ENCODE measurements at regions not wholly inside any gene's neighbourhood (a gene's known extent, or its start where the extent isn't known, plus 50 kb on each side); places are given as distances from the start of the nearest gene placed in this dataset.
"Not testable (repeated sequence)": the region's sequence is repeated elsewhere in the genome, so short reads cannot be mapped to it uniquely, and the experiment has no call there.

DNA sequence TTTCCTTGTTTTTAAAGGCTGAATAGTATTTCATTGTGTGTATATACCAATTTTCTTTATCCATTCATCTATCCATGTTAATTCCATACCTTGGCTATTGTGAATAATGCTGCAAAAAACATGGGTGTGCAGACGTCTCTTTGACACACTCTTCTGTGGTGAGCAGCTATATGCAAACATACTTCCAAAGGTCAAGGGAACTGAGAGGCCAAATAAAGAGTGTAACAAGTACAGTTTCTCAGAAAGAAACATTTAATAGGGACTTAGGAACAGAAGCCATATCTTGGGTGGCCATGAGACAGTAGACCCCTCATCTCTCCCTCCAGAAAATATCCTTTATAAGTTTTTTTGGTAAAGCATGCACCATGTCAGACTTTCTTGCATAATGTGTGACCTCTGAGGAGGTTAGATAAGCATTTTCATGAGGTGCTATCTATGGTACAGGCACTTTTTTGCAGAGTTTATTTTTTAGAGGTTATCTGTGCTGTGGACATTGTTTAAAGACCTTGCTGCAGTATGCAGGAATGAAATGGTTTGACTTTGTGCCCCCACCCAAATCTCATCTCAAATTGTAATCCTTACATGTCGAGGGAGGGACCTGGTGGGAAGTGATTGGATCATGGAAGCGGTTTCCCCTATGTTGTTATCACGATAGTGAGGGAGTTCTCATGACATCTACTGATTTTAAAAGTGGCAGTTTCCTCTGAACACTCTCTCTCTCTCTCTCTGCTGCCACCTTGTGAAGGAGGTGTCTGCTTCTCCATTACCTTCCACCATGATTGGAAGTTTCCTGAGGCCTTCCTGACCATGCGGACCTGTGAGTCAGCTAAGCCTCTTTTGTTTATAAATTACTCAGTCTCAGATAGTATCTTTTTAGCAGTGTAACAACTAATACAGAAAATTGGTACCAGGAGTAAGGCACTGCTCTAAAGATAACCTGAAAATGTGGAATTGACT, 1202.3 kb downstream of the GALC start:
- DNase-seq (ENCODE audit: low read depth): no peak

DNA sequence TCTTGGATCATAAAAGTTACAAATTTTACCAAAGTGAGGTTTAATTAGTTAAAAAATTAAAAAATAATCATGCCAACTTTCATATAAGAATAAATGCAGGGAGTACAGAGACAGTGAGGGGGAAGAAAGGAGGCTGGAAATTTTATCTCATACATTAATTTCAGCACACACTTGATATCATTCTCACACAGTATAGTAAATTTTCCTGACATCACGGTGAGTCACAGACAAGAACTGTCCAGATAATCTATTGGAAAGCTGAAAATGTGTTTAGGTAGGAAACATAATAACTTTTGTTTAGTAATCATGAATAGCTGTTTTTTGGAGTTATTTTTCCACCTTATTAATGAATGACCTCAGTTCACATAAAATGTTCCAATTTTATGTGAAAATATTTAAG, 1204.8 kb downstream of the GALC start:
- no peak for DNase-seq (ENCODE audit: low read depth)

DNA sequence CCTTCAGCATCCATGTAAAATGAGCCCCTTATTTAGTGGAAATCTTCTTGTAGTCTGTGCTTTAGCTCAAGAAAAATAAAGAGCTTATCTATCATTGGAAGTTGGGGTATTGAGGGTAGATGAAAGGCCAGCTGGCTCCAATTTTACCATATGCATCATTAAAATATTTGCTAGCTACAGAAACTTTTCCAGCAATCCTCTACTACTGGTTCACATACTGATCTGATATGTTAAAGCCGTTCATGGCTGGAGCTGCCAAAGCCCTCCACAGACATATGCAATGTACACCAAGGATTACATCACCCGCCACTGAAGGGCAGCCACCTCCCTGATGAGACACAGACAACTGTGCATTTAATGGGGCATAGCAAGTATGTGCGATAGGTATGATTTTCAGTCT, 1205.3 kb downstream of the GALC start:
- no peak for DNase-seq (ENCODE audit: low read depth)

DNA sequence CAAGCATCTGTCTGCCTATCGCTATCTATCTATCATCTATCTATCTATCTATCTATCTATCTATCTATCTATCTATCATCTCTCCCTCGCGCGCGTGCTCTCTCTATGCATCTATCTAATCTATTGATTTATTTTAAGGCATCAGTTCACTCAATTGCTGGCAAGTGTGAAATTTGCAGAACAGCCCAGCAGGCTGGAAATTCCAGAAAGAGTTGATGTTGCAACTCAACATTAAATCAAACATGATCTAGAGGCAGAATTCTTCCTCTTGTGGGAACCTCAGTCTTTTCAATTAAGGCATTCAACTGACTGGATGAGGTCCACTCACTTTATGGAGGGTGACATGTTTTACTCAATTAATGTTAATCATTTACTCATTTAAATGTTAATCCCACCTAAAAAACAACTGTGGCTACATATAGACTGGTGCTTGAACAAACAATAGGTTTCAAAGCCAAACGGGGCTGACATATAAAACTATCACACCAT, 1210.8 kb downstream of the GALC start:
- no peak for DNase-seq (ENCODE audit: low read depth)

DNA sequence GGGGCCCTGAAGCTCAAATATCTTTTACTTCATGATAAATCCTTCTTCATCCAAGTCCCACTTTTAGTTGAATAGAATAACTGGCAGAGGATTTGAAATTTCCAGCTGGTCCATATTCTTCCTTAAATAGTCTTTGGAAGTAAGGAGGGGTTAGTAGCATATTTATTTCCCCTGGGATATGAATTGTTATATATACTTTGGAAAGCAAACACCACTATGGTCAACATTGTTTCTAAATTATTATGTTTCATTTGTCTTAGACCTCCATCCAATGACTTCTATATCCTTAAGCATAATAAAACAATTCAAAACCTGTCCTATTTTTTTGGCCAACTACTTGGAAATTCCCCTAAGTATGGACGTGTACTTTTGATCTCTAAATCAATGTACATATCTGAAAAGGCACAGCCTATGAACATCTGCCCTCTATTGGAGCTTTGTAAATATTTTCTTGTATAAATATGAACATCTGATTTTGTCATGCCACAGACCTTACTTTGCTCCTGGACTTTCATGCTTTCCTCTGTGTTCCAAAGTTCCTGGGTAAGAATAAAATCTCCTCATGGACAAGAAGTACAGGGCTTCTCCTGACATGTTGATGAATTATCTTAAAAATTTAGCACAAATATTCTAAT, 1212.0 kb downstream of the GALC start:
- DNase-seq (ENCODE audit: low read depth): no peak

DNA sequence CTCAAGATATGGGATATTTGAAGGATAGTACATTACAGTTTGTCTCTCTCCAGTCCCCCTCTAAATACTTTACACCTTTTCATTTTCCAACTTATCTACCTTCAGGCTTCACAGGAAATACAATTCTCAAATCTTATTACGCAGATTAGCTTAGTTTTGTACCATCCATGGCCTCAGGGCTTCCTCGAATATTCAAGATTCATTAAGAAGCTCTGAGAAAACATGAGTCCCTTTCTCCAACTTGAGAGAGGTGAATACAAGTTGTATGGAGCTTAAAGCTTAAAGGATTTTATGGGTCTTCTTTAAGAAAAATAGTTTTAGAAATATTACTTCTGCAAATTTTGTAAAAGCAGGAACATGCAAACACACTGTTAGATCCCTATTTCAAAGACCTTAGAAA, 1212.5 kb downstream of the GALC start:
- no peak for DNase-seq (ENCODE audit: low read depth)

DNA sequence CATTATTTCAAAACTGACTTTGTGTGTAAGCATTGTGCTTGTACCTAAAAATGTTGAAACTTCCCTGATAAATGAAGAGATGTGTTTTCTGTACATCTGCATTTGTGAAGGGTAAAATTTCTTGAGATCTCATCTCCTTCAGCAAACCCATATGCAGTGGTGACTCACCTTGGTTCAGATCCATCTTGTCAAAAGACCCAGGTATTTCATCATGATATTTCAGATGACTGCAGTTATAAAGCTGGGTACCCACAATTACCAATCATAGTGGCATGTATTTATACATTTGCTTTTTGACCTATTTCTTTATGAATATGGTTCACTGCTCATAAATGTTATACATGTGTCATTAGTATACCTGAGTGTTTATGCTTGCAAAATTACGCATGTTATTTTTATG, 1213.6 kb downstream of the GALC start:
- DNase-seq (ENCODE audit: low read depth): no peak

DNA sequence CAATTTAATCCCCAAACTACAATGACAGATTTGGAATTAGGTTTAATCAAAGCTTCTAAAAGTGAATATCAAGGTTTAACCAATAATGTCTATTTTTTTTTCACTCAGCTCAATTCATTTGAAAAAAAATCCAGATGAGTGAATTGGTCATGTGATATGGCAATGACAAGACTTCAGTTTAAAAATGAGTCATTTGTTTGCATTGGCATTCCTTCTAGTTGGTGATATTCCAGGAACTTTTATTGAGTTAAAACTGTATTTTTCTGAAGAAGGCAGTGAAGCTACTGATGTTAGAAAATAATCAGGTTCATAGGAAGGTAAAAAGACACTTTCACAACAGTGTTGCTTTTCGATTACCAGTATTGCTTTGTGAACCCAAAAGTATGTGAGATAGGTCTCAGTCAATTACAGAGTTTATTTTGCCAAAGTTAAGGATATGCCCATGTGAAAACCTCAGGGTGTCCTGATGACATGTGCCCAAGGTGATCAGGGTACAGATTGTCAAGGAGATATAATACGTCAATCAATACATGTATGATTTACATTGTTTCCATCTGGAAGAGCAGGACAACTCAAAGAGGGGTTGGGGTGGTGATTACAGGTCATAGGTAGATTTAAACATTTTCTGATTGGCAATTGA, 1214.9 kb downstream of the GALC start:
- no peak for DNase-seq (ENCODE audit: low read depth)

DNA sequence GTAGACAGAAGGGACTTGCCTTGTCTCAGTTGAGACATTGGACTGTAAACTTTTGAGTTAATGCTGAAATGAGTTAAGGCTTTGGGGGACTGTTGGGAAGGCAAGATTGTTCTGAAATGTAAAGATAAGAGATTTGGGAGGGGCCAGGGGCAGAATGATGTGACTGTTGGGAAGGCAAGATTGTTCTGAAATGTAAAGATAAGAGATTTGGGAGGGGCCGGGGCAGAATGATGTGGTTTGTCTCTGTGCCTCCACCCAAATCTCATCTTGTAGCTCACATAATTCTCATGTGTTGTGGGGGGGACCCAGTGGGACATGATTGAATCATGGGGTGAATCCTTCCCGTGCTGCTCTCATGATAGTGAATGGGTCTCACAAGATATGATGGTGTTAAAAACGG, 1217.1 kb downstream of the GALC start:
- not testable (repeated sequence) for DNase-seq (ENCODE audit: low read depth)

DNA sequence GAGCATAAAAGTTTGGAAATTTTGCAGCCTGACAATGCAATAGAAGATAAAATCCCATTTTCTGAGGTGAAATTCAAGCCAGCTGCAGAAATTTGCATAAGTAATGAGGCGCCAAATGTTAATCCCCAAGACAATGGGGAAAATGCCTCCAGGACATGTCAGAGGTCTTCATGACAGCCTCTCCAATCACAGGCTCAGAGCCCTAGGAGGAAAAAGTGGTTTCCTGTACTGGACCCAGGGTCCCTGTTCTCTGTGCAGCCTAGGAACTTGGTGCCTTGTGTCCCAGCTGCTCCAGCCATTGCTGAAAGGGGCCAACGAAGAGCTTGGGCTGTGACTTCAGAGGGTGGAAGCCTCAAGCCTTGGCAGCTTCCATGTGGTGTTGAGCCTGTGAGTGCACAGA, 1218.1 kb downstream of the GALC start:
- DNase-seq (ENCODE audit: low read depth): no peak

DNA sequence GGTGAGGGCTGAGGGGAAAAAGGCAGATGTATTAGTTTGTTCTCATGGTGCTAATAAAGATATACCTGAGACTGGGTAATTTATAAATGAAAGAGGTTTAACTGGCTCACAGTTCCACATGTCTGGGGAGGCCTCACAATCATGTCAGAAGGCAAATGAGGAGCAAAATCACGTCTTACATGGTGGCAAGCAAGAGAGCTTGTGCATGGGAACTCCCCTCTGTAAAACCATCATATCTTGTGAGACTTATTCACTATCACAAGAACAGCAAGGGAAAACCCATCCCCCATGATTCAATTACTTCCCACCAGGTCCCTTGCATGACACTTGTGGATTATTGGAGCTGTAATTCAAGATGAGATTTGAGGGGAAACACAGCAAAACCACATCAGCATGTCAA, 1220.9 kb downstream of the GALC start:
- no peak for DNase-seq (ENCODE audit: low read depth)

DNA sequence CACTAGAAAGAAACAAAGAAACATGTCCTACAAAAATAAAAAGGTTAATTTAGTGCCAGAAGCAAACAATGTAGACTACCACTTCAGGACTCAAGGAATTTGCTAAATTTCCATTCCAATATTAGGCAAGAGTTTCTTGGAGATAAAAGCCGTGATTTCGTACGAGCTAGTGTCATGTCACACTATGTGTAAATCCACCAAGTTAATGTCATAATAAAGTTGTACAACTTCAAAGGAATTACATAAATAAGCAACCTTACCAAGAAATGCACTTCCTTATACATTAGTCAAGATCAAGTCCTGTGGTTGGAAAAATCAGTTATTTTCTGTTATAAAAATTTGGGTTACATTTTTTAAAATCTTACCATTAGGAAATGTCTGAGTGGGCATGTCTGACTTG, 1222.8 kb downstream of the GALC start:
- DNase-seq (ENCODE audit: low read depth): no peak

DNA sequence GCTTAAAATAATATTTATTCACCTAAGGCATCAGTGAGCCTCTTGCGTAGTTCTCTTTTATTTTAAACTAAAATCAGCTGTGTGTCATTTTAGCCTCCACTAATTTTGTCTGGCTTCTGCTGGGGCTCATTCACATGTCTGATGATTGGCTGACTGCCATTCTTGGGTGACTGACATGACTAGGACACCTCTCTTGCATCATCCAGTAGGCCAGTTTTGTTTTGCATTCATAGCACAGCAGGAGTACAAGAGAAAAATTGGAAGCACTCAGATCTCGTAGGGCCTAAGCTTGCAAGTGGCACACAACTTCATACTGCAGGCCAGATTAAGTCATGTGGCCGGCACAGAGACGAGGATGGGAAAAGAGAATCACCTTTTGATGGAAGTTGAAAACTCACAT, 1226.5 kb downstream of the GALC start:
- no peak for DNase-seq (ENCODE audit: low read depth)

DNA sequence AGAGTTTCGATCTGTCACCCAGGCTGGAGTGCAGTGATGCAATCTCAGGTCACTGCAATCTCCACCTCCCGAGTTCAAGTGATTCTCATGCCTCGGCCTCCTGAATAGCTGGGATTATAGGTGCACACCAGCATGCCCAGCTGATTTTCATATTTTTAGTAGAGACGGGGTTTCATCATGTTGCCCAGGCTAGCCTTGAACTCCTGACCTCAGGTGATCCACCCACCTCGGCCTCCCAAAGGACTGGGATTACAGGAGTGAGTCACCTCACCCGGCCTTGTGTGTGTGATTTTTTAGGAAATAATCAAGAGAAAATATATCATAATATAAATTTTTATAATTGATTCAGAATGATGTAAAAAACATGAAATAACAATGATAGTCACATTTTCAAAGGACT, 1231.4 kb downstream of the GALC start:
- no peak for DNase-seq (ENCODE audit: low read depth)

DNA sequence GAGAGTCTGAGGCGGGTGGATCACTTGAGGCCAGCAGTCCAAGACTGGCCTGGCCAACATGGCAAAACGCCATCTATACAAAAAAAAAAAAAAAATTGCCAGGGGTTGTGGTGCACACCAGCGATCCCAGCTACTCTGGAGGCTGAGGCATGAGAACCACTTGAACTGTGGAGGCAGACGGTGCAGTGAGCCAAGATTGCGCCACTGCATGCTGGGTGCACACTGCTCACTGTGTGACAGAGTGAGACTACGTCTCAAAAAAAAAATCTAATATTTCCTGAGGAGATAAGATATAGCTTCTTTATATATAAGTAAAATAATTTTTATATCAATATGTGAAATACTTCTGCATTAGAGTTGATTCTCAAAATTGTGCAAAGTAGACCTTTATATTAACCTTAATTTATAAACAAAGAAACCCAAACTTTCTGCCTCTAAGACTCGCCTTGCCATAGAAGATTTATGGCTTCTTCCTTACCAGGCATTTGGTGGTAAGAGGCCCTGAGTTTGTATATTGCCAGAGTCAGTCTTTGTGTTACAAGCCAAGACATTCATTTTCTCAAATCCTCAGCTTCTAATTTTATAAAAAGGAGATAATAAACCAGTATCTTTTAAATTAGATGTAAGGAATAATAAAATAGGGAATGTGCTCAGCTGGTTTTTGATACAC, 1226.7 kb downstream of the FLRT2 start:
- DNase-seq (ENCODE audit: low read depth): no peak

DNA sequence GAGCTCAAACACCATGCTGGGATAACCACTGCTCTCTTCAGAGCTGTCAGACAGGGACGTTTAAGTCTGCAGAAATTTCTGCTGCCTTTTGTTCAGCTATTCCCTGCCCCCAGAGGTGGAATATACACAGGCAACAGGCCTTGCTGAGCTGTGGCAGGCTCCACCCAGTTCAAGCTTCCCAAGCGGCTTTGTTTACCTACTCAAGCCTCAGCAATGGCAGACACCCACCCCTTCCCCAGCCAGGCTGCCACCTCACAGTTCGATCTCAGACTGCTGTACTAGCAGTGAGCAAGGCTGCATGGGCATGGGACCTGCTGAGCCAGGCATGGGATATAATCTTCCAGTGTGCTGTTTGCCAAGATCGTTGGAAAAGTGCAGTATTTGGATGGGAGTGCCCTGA, 1220.5 kb downstream of the FLRT2 start:
- DNase-seq (ENCODE audit: low read depth): not testable (repeated sequence)

DNA sequence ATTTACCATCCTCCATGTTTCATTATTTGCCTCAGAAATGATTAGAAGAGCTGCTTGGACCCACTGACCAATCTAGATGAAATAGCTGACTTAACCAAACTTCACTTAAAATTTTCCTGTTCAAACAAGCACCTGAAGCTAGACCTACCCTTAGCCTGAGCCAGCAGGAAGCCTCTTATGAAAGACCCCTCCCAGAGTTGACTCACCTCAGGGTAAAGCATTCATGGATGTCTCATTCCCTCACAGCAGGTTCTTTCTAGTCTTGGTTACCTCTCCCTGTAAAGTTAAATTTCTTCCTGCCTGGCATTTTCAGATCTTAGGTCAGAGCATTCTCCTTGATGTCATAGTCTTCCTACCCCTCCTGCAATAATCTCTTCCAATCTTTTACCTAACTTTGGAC, 1209.8 kb downstream of the FLRT2 start:
- no peak for DNase-seq (ENCODE audit: low read depth)

DNA sequence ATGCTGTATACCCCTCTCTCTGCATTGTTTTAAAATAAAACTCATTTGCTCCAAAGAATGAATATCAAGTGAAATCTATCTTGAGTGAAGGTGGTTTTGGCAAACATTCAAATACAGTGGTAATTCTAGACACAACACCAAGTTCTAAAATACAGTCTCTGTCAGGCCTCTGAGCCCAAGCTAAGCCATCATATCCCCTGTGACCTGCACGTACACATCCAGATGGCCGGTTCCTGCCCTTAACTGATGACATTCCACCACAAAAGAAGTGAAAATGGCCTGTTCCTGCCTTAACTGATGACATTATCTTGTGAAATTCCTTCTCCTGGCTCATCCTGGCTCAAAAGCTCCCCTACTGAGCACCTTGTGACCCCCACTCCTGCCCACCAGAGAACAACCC, 1201.5 kb downstream of the FLRT2 start:
- DNase-seq (ENCODE audit: low read depth): not testable (repeated sequence)

DNA sequence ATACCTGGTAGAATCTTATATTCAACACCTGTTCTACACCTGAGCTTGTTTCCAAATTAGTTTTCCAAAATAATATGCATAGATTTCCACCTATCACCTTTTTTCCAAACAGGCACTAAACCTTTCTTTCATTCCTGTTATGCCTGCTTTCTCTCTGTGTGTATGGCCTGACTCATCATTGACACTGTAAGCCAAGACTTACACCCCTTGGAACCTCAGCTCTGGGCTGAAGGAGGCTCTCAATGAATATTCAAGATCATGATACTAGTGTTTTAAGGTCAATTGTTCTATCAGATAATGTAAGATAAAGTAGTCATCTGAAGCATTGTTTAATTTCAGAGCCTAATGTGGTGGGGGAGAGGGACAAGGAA, 1193.3 kb downstream of the FLRT2 start:
- no peak for DNase-seq (ENCODE audit: low read depth)

DNA sequence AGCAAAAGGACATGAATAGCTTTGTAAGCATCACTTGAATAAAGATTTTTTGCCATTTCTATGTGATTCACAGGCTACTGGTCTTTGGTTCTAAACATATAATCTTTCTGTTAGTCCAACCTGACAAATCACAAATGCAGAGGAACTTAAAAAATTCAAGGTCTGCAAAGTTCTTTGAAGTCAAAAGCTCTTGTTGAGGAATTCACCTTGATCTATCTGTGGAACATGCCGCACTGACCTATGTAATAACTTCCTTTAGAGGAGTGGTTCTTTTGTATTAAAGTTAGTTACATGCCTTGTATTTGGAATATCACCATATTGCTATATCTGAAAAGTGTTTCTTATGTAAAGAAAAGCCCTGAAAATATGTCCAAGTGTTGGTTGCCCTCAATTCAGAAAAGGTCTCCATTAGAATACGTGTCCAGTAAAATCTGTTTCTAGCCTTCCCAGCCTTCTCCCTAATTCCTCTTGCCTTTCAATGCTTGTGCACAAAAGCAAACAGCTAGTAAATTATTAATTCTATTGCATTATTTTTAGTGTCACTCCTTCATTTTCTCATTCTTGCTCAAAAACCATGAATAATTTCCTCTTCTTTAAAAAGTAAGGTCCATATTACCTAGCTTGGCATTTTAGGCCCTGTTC, 1192.8 kb downstream of the FLRT2 start:
- no peak for DNase-seq (ENCODE audit: low read depth)

DNA sequence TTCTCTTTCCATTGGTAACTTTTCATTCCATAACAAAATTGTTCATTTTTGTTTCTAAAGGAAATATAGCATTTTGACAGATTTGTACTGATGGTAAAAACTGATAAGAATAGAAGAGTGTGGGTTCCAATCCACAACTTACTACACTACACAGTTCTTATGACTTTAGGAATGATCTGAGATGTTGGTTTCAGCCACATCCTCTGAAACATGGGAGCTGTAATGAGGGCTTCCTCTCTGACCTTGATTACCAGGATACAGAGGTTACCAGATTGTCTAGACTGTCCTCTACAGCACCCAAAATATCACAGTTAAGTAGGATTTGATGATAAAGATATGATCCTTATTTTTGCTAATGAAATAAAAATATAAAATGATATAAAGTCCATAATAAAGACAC, 1184.6 kb downstream of the FLRT2 start:
- DNase-seq (ENCODE audit: low read depth): no peak

DNA sequence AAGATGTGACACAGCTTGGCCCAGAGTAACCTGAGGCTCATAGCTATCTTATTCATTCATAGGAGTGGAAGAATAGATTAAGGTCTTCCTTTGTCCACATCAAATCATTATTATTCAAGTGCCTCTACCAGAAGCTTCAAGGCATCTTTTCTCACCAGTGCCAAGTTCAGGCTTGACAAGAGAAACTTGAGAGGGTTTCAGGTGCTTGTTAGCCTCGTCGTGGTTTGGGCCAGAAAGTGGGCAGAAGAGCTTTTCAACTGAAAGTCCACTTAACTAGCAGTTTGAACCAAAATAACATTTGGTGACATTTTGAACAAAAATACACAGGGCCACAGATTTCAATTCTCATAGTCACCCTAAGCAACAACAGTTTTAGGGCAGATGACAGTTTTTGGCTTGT, 1184.2 kb downstream of the FLRT2 start:
- DNase-seq (ENCODE audit: low read depth): no peak

All from activated T-helper 1 cell treated with Interleukin-2 at 50 U/mL for 16 hours (primary cell).